Gastroesophageal sphincter (tissue), 3 donors: ENCODE measurements at regions not wholly inside any gene's neighbourhood (a gene's known extent, or its start where the extent isn't known, plus 50 kb on each side); places are given as distances from the start of the nearest gene placed in this dataset.

Source experiments
- POLR2A ChIP-seq, 2 donors: fragments of 450-650 bp; IDR thresholded peaks; one replicate each; pipeline ENCODE4 v1.6.1; 2017; ENCODE audit warnings: antibody characterized with exemption in 2 of 2, mild to moderate bottlenecking in 2 of 2, moderate library complexity in 1 of 2
- TF ChIP-seq, protein P1 (sequence below), 4 experiments: fragments of 200-600 bp in 2 of 4; fragments of 450-650 bp in 2 of 4; sonication (generic) in 1 of 4; IDR thresholded peaks; one replicate each; pipeline ENCODE4 v1.5.1; 2017 to 2019; ENCODE audit warnings: antibody characterized with exemption in 4 of 4, mild to moderate bottlenecking in 2 of 4, moderate library complexity in 2 of 4

- TF ChIP-seq, protein P1, sequence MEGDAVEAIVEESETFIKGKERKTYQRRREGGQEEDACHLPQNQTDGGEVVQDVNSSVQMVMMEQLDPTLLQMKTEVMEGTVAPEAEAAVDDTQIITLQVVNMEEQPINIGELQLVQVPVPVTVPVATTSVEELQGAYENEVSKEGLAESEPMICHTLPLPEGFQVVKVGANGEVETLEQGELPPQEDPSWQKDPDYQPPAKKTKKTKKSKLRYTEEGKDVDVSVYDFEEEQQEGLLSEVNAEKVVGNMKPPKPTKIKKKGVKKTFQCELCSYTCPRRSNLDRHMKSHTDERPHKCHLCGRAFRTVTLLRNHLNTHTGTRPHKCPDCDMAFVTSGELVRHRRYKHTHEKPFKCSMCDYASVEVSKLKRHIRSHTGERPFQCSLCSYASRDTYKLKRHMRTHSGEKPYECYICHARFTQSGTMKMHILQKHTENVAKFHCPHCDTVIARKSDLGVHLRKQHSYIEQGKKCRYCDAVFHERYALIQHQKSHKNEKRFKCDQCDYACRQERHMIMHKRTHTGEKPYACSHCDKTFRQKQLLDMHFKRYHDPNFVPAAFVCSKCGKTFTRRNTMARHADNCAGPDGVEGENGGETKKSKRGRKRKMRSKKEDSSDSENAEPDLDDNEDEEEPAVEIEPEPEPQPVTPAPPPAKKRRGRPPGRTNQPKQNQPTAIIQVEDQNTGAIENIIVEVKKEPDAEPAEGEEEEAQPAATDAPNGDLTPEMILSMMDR (IDR thresholded peaks at IDR 0.05), result no peak
- no peak for TF ChIP-seq POLR2A (IDR thresholded peaks at IDR 0.05)
Observed at GRCh38 chr6:134821397-134821796, 128.5 kb downstream of the ALDH8A1 start.
